ENCODE measurements at regions not wholly inside any gene's neighbourhood (a gene's known extent, or its start where the extent isn't known, plus 50 kb on each side); places are given as distances from the start of the nearest gene placed in this dataset.

- TF ChIP-seq POLR2A (IDR thresholded peaks at IDR 0.05; ENCODE audit: low read depth, low read length): no peak
- TF ChIP-seq FOXM1 (IDR thresholded peaks at IDR 0.05; ENCODE audit: low read depth, low read length): no peak
- TF ChIP-seq CBX3 (IDR thresholded peaks at IDR 0.05; ENCODE audit: borderline replicate concordance, low read depth): no peak
- TF ChIP-seq EP300 (IDR thresholded peaks at IDR 0.05; ENCODE audit: borderline replicate concordance in 1 of 2, control insufficient read depth in 1 of 2, low read depth in 2 of 2, low read length in 2 of 2): no peak
- no peak for TF ChIP-seq EZH2 (IDR thresholded peaks at IDR 0.05; ENCODE audit: borderline replicate concordance, control insufficient read depth, low read depth, low read length)
Observed at GRCh38 chr4:97500423-97500822, 642.9 kb downstream of the STPG2 start.

All from GM12878 (cell line).